Right forelimb (tissue), 1 donor: ENCODE measurements at regions not wholly inside any gene's neighbourhood (a gene's known extent, or its start where the extent isn't known, plus 50 kb on each side); places are given as distances from the start of the nearest gene placed in this dataset.
"Not testable (repeated sequence)": the region's sequence is repeated elsewhere in the genome, so short reads cannot be mapped to it uniquely, and the experiment has no call there.

Experiments used
- DNase-seq: peaks from one replicate; pipeline ENCODE4 v3.0.0-alpha.2; 2018

- no peak for DNase-seq
Measured at GRCh38 chr6:92495242-92495641, 924.1 kb downstream of the EPHA7 start.

- DNase-seq = no peak
Measured at GRCh38 chr6:92485487-92485886, 933.9 kb downstream of the EPHA7 start.

- DNase-seq = no peak
Measured at GRCh38 chr6:92479831-92480230, 939.5 kb downstream of the EPHA7 start.

- DNase-seq = no peak
Measured at GRCh38 chr6:92473056-92473455, 946.3 kb downstream of the EPHA7 start.

GRCh38 chr6:92469186-92469828, 950.1 kb downstream of the EPHA7 start:
- DNase-seq = no peak

GRCh38 chr6:92468066-92468465, 951.3 kb downstream of the EPHA7 start:
- no peak for DNase-seq

- no peak for DNase-seq
Measured at GRCh38 chr6:92460133-92460532, 959.2 kb downstream of the EPHA7 start.

GRCh38 chr6:92459606-92460005, 959.8 kb downstream of the EPHA7 start:
- no peak for DNase-seq

GRCh38 chr6:92446052-92446451, 973.3 kb downstream of the EPHA7 start:
- no peak for DNase-seq

GRCh38 chr6:92433911-92434310, 985.4 kb downstream of the EPHA7 start:
- DNase-seq = no peak

- no peak for DNase-seq
Measured at GRCh38 chr6:92431502-92431901, 987.9 kb downstream of the EPHA7 start.

- no peak for DNase-seq
Measured at GRCh38 chr6:92428448-92428847, 990.9 kb downstream of the EPHA7 start.

GRCh38 chr6:92427453-92427852, 991.9 kb downstream of the EPHA7 start:
- no peak for DNase-seq

GRCh38 chr6:92415656-92416055, 1003.7 kb downstream of the EPHA7 start:
- no peak for DNase-seq

- DNase-seq = no peak
Measured at GRCh38 chr6:92408350-92408749, 1011.0 kb downstream of the EPHA7 start.

GRCh38 chr6:92404281-92404680, 1015.1 kb downstream of the EPHA7 start:
- DNase-seq = no peak

- DNase-seq = no peak
Measured at GRCh38 chr6:92399911-92400310, 1019.4 kb downstream of the EPHA7 start.

- DNase-seq = not testable (repeated sequence)
Measured at GRCh38 chr6:92388706-92389105, 1030.7 kb downstream of the EPHA7 start.

- DNase-seq = no peak
Measured at GRCh38 chr6:92380803-92381601, 1038.4 kb downstream of the EPHA7 start.

- no peak for DNase-seq
Measured at GRCh38 chr6:92377137-92377536, 1042.2 kb downstream of the EPHA7 start.

GRCh38 chr6:92376691-92377090, 1042.7 kb downstream of the EPHA7 start:
- DNase-seq = no peak

- DNase-seq = no peak
Measured at GRCh38 chr6:92371211-92372208, 1047.8 kb downstream of the EPHA7 start.

GRCh38 chr6:92369309-92369708, 1050.0 kb downstream of the EPHA7 start:
- DNase-seq = no peak
